Gastroesophageal sphincter (tissue), 4 donors: ENCODE measurements at regions not wholly inside any gene's neighbourhood (a gene's known extent, or its start where the extent isn't known, plus 50 kb on each side); places are given as distances from the start of the nearest gene placed in this dataset.
"Not testable (repeated sequence)": the region's sequence is repeated elsewhere in the genome, so short reads cannot be mapped to it uniquely, and the experiment has no call there.

ENCODE experiments used
- ATAC-seq: fragments of 150-250 bp; one replicate; pipeline ENCODE4 v1.9.1; 2016; ENCODE audit warnings: mild to moderate bottlenecking, moderate library complexity
- H3K27ac ChIP-seq, 4 donors: fragments of 200-600 bp; sonication (generic) in 3 of 4; 1 replicate in 3 of 4; 2 replicates in 1 of 4; pipeline ENCODE4 v1.5.1; 2016 to 2019
- H3K27me3 ChIP-seq: fragments of 200-600 bp; sonication (generic); one replicate; pipeline ENCODE4 v1.5.1; 2019
- H3K36me3 ChIP-seq, 2 donors: fragments of 200-600 bp; sonication (generic); one replicate each; pipeline ENCODE4 v1.5.1; 2019; ENCODE audit warnings: control low read depth in 1 of 2
- H3K4me1 ChIP-seq, 3 donors: fragments of 200-600 bp; sonication (generic); 1 replicate in 2 of 3; 2 replicates in 1 of 3; pipeline ENCODE4 v1.5.1; 2016 to 2019; ENCODE audit warnings: control low read depth in 2 of 3
- H3K4me3 ChIP-seq, 2 donors: fragments of 200-600 bp; sonication (generic); one replicate each; pipeline ENCODE4 v1.5.1; 2019; ENCODE audit warnings: mild to moderate bottlenecking in 1 of 2, moderate library complexity in 1 of 2
- H3K9me3 ChIP-seq, 3 donors: fragments of 200-600 bp; sonication (generic); one replicate each; pipeline ENCODE4 v1.5.1; 2017 to 2019; ENCODE audit warnings: control low read depth in 2 of 3
- POLR2AphosphoS5 ChIP-seq: sonication (generic); formaldehyde crosslinking; IDR thresholded peaks from one replicate; pipeline ENCODE4 v1.6.1; 2017; ENCODE audit warnings: antibody characterized with exemption
- WGBS, 2 donors: methylation state at CpG; one replicate each; pipeline ENCODE4 v1.1.5; 2018; ENCODE audit warnings: low coverage in 1 of 2; 5-methylcytosine and 5-hydroxymethylcytosine counted together
- TF ChIP-seq, protein P1 (sequence below), 4 experiments: fragments of 200-600 bp in 2 of 4; fragments of 450-650 bp in 2 of 4; sonication (generic) in 1 of 4; IDR thresholded peaks; one replicate each; pipeline ENCODE4 v1.5.1; 2017 to 2019; ENCODE audit warnings: antibody characterized with exemption in 4 of 4, mild to moderate bottlenecking in 2 of 4, moderate library complexity in 2 of 4

DNA sequence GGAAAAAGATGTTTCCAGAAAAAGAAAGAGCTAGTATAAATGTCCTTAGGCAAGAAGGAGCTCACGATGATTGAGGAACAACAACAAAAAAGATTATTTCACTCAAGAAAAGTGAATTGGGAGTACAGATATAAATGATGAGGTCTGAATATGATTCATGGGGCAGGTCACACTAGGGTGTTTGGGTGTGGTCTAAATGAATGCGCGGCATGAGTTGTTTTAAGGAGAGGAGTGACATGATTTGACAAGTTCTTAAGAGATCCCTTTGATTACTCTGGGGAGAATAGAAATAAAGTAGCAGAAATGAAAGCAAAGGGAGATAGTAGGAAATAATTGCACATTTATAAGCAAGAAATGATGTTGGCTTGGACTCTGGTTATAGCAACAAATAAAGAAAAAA, 59.3 kb downstream of the NUTM2D start:
- WGBS, 2 donors = 43% methylated on average over 3 of the region's 3 CpGs
- not testable (repeated sequence) for ATAC-seq, H3K27ac ChIP-seq, H3K4me1 ChIP-seq, H3K4me3 ChIP-seq, H3K9me3 ChIP-seq, H3K27me3 ChIP-seq, H3K36me3 ChIP-seq

DNA sequence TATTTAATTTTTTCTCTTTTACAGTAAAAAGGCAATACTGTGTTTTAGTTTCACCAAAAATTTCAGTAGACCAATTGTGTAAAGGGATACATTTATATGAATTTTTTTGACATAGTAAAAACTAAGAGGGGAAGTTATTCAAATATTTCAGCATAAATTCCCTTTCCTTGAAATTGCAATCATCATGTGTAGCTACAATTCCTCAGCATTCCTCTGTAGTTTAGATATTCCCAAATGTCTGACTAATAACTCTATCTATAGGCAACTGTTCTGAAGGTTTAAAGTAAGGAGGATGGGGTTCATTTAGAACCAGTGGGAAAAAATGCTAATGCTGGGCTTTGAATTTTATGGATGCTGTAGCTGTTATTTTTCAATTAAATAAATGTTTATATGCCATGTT, 65.1 kb downstream of the NUTM2D start:
- not testable (repeated sequence) for H3K27ac ChIP-seq, H3K4me3 ChIP-seq, ATAC-seq, H3K4me1 ChIP-seq, H3K36me3 ChIP-seq, H3K9me3 ChIP-seq, H3K27me3 ChIP-seq

DNA sequence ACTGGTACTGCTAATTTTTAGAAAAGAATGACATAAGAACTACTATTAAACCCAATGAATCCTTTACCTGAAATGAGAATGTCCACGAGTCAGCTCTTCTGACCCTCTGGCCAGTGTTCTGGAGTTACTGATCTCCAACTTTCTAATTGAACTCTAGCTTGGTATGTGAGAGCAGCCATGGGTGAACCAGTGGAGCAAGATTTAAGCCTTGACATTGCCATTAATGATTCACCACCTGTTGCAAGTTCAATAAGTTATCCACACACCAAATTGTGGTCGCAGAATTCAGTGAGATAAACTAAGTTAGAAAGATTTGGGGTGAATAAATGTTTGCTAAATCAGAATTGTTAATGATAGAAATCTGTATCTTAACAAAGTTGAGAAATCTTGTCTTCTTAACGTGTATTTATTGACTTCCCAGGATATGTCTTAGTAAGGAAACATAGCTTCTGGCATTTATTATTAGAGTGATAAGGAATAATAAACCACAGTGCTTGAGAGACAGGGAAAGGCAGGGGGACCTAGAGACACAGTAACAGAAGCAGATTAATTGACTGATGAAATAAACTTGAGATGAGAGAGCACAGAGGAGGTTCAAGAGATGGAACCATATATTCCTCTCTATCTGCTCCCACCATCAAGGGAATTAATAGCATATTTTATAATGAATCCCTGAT, 67.3 kb downstream of the NUTM2D start:
- H3K4me1 ChIP-seq, H3K27me3 ChIP-seq, H3K9me3 ChIP-seq, H3K27ac ChIP-seq, H3K4me3 ChIP-seq, H3K36me3 ChIP-seq, ATAC-seq: not testable (repeated sequence)
- 51 to 63% methylated on average over 3 of the region's 3 CpGs for WGBS, 2 donors

DNA sequence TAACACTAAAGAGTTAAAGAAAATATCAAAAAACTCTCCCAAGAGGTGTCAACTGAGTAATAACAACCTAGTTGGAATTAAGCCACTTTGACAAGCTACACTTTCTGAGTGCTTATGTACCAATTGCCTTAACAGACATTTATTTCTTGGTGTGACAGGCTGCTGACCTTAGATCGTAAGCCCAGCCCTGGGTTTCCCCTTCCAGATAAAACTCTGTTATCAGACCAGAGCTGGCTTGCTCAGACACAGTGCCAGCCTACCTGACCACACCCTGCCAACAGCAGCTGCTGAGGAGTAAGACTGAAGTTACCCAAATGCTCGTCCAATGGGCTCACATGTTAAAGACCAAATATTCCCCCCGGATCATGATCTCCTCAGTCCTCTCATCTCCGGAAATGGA, 70.9 kb upstream of the MINPP1 start:
- H3K36me3 ChIP-seq, ATAC-seq, H3K9me3 ChIP-seq, H3K27me3 ChIP-seq, H3K4me1 ChIP-seq, H3K27ac ChIP-seq, H3K4me3 ChIP-seq: not testable (repeated sequence)
- WGBS, 2 donors = no CpG with 5 or more reads among the region's 4 CpGs

DNA sequence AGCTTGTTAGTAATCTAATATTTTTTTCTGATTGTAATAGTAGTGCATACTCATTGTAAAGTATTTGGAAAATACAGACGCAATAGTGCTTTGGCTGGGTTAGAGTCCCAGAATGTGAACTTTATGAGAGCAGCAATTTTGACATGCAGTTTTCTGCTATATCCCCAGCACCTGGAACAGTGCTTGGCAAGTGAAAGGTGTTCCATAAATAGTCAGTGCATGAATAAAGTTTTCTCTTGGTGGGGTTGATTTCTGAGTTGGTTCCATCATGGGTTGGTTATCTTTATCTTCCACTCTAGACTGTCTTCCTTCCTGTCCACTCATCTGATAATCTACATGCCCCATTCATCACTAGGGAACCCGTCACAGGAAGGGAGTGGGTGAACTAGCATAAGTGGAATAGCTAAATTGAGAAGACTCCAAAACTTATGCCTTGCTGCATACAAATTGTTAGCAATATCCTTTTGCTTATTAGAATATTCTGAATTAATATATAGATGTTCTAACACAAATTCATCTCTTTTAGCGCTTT, 69.3 kb upstream of the MINPP1 start:
- H3K27me3 ChIP-seq, H3K9me3 ChIP-seq, H3K4me3 ChIP-seq, H3K4me1 ChIP-seq, H3K36me3 ChIP-seq, H3K27ac ChIP-seq, ATAC-seq: not testable (repeated sequence)
- WGBS, 2 donors = 100% methylated on average over 1 of the region's 3 CpGs; no CpG with 5 or more reads in 1 of the 2 donors

DNA sequence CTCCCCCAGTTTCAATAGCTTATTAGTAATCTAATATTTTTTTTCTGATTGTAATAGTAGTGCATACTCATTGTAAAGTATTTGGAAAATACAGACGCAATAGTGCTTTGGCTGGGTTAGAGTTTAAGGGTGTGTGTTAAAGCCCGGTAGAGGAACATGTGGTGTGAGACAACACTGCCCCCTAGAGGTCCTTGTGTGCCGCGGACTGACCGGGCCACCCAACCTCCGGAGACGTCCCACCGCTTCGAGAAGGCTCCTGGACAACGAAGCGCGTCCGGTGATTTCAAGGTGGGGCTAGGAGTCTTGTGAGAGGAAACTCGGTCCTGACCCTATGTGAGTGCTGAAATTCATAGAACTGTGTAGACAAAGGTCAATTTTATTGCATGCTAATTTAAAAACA, 68.6 kb upstream of the MINPP1 start:
- not testable (repeated sequence) for H3K27me3 ChIP-seq, H3K4me3 ChIP-seq, H3K4me1 ChIP-seq, H3K9me3 ChIP-seq, H3K36me3 ChIP-seq, H3K27ac ChIP-seq
- ATAC-seq = peak; percentile 91
- TF ChIP-seq, protein P1, sequence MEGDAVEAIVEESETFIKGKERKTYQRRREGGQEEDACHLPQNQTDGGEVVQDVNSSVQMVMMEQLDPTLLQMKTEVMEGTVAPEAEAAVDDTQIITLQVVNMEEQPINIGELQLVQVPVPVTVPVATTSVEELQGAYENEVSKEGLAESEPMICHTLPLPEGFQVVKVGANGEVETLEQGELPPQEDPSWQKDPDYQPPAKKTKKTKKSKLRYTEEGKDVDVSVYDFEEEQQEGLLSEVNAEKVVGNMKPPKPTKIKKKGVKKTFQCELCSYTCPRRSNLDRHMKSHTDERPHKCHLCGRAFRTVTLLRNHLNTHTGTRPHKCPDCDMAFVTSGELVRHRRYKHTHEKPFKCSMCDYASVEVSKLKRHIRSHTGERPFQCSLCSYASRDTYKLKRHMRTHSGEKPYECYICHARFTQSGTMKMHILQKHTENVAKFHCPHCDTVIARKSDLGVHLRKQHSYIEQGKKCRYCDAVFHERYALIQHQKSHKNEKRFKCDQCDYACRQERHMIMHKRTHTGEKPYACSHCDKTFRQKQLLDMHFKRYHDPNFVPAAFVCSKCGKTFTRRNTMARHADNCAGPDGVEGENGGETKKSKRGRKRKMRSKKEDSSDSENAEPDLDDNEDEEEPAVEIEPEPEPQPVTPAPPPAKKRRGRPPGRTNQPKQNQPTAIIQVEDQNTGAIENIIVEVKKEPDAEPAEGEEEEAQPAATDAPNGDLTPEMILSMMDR (IDR thresholded peaks at IDR 0.05) = peak in 1 of 4 experiments; percentile 45
- WGBS, 2 donors = no CpG with 5 or more reads among the region's 14 CpGs

DNA sequence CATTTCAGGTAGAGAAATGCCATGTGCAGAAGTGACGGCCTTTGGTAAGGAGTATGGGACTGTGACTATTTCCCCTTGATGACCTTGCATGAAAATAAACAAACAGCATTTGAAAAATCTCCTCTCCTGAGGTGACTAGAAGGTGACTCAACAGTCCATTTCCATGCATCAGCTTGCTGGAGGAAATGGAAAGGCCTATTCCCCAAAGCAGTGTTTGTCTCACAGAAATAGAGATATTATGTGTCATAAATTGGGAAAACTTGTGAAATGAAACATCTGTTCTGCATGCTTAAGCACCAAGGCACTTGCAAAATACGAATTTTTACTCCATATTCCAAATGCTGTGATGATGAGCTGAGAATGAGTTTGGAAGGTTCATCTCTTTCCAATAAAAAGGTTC, 67.2 kb upstream of the MINPP1 start:
- TF ChIP-seq POLR2AphosphoS5 = peak; percentile 31

More for the DNA sequence above, 67.2 kb upstream of the MINPP1 start:
- not testable (repeated sequence) for H3K4me1 ChIP-seq, H3K36me3 ChIP-seq, H3K27ac ChIP-seq, H3K4me3 ChIP-seq, H3K9me3 ChIP-seq, H3K27me3 ChIP-seq
- WGBS, 2 donors = 33% methylated on average over 1 of the region's 2 CpGs; no CpG with 5 or more reads in 1 of the 2 donors
- peak; percentile 58 for ATAC-seq
